DND-41 (cell line): ENCODE measurements at regions not wholly inside any gene's neighbourhood (a gene's known extent, or its start where the extent isn't known, plus 50 kb on each side); places are given as distances from the start of the nearest gene placed in this dataset.

Source experiments
- EZH2 ChIP-seq: IDR thresholded peaks from 3 replicates; pipeline ENCODE4 v1.6.1; 2012; ENCODE audit warnings: borderline replicate concordance, low read depth, mild to moderate bottlenecking, moderate library complexity, low read length, inconsistent platforms; ENCODE audit not compliant: severe bottlenecking
- TF ChIP-seq, protein P1 (sequence below): IDR thresholded peaks from 2 replicates; pipeline ENCODE4 v1.5.1; 2012; ENCODE audit warnings: borderline replicate concordance, low read length, moderate library complexity, mild to moderate bottlenecking; ENCODE audit not compliant: poor library complexity, severe bottlenecking; ENCODE audit errors: extremely low read depth

DNA sequence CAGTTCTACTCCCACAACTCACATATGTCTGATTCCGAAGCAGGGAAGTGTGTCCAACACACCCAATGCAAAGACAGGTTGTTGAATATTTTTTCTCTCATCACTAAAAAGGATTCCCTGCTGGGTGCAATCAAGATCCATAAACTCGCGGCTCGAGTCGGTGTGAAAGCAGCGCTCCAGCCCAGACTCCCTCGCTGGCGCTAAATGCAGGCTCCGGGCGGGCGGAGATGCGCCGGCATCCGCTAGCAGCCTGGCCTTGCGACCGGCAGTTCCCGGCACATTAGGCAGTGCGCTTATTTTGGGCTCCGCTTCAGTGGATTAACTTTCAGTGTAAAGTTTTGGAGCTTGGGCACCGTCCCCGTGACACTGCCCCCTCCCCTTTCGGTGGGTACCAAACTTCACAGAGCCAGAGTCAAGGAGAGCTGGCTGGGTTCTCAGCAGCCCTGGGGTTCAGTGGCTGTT, 87.7 kb upstream of the POU3F1 start:
- TF ChIP-seq, protein P1, sequence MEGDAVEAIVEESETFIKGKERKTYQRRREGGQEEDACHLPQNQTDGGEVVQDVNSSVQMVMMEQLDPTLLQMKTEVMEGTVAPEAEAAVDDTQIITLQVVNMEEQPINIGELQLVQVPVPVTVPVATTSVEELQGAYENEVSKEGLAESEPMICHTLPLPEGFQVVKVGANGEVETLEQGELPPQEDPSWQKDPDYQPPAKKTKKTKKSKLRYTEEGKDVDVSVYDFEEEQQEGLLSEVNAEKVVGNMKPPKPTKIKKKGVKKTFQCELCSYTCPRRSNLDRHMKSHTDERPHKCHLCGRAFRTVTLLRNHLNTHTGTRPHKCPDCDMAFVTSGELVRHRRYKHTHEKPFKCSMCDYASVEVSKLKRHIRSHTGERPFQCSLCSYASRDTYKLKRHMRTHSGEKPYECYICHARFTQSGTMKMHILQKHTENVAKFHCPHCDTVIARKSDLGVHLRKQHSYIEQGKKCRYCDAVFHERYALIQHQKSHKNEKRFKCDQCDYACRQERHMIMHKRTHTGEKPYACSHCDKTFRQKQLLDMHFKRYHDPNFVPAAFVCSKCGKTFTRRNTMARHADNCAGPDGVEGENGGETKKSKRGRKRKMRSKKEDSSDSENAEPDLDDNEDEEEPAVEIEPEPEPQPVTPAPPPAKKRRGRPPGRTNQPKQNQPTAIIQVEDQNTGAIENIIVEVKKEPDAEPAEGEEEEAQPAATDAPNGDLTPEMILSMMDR: no peak
- no peak for TF ChIP-seq EZH2
